Activated naive CD8-positive, alpha-beta T cell (primary cell): ENCODE measurements at regions not wholly inside any gene's neighbourhood (a gene's known extent, or its start where the extent isn't known, plus 50 kb on each side); places are given as distances from the start of the nearest gene placed in this dataset.

Experiments
- H3K27ac Mint-ChIP-seq: one replicate; pipeline ENCODE4 v1.8.0; 2021; ENCODE audit warnings: mixed read lengths
- H3K27me3 Mint-ChIP-seq: one replicate; pipeline ENCODE4 v1.8.0; 2021; ENCODE audit warnings: mixed read lengths
- H3K36me3 Mint-ChIP-seq: one replicate; pipeline ENCODE4 v1.8.0; 2021; ENCODE audit warnings: mixed read lengths
- H3K4me1 Mint-ChIP-seq: one replicate; pipeline ENCODE4 v1.8.0; 2021; ENCODE audit warnings: low read depth, mixed read lengths
- H3K4me3 Mint-ChIP-seq: one replicate; pipeline ENCODE4 v1.8.0; 2021; ENCODE audit warnings: mild to moderate bottlenecking, mixed read lengths
- H3K9me3 Mint-ChIP-seq: one replicate; pipeline ENCODE4 v1.8.0; 2021; ENCODE audit warnings: low read depth, mixed read lengths

DNA sequence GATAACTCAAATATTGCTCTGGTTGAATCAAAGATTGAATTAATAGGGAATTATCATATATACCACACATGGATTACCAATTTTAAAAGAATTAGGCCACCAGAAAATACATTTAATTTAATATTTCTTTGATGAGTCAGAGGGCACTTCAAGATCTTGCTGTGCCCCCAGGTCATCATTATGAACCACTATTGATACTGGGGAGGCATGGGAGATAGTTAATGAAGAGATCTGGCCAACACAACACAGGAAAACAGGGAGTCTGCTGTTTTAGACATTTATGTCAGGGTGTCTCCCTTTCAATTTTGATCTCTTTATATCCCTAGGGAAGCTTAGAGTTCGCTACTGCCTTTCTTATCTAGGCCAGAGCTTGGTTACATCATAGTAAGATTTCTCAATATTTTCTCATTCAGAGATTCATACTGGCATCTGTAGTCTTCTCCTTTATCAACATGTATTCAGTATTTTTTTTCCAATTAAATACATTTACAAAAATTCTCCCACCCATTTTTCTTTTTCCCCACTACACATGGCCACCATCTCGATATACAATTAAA, 158.3 kb upstream of the ZFHX3 start:
- Mint-ChIP-seq H3K4me3 (no peak overlapping the region), H3K4me1 (no peaks in the 10 kb centered on the region), H3K36me3 (no peaks in the 10 kb centered on the region), H3K27ac (no peak overlapping the region), H3K9me3 (no peaks in the 10 kb centered on the region), H3K27me3 (peaks cover 6% of the 10 kb centered on the region)

DNA sequence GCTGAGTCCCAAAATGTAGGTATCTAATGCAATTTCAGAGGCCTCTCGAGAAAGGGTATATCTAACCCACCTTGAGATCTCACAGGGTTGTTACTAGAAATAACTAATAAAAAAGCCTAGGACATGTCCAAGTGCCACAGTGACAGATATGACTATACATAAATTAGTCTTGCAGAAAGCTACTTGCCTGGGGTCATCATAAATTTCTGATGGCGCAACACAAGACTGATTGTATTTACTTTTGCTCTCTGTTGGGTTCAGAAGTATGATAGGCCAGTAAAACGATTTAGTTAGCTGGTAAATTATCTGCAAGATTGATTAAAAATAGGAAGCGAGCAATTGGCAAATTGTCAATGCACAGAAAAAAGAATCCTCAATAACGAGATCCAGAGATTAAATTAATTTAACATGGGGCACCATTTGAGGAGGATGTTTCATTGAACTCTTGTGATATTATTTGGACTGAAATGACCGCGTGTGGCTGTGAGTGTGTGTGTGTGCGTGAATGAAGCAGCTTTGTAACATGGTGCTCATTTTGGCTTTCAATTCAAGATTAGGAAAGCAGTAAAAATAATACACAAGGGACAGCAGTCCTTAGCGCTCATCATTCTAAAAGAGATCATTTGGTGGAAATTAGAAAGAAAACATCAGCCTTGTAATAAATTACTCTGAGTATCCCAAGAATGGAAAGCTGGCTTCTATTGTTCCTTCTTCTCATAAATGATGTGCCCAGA, 157.4 kb upstream of the ZFHX3 start:
- Mint-ChIP-seq H3K4me1 (no peaks in the 10 kb centered on the region), H3K36me3 (no peaks in the 10 kb centered on the region), H3K9me3 (no peaks in the 10 kb centered on the region), H3K27ac (no peak overlapping the region), H3K4me3 (no peak overlapping the region), H3K27me3 (peaks cover 6% of the 10 kb centered on the region)

- H3K4me1 Mint-ChIP-seq = no peaks in the 10 kb centered on the region
- no peaks in the 10 kb centered on the region for H3K36me3 Mint-ChIP-seq
- peaks cover 6% of the 10 kb centered on the region for H3K27me3 Mint-ChIP-seq
- H3K9me3 Mint-ChIP-seq = no peaks in the 10 kb centered on the region
- no peak overlapping the region for H3K4me3 Mint-ChIP-seq
- no peak overlapping the region for H3K27ac Mint-ChIP-seq
These were observed 156.6 kb upstream of the ZFHX3 start for GRCh38 chr16:73204359-73205152.

- Mint-ChIP-seq H3K9me3 (no peaks in the 10 kb centered on the region), H3K27me3 (peaks cover 6% of the 10 kb centered on the region)
These were observed 154.3 kb upstream of the ZFHX3 start for GRCh38 chr16:73202161-73202729.

DNA sequence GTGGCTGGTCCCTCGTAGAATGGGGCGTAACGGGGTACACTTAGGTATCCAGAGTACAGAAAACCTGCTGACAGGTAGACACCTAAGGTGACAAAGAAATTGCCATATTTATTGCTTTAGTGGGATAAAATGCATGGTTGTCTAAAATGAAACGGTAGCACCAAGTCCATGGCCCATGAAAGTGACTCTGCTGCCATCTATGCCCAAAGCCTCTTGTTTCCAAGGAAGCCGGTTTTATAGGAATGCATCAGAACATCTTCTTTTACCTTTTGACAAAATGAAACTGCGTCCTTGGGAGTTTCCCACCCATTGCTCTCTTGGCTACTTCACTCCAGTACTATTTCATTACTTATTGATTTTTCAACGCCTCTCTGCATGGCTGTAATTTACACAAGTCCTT, 151.3 kb upstream of the ZFHX3 start:
- no peak overlapping the region for H3K27ac Mint-ChIP-seq
- peaks cover 3% of the 10 kb centered on the region for H3K27me3 Mint-ChIP-seq
- no peaks in the 10 kb centered on the region for H3K36me3 Mint-ChIP-seq
- no peaks in the 10 kb centered on the region for H3K9me3 Mint-ChIP-seq
- no peak overlapping the region for H3K4me3 Mint-ChIP-seq
- no peaks in the 10 kb centered on the region for H3K4me1 Mint-ChIP-seq

More at GRCh38 chr16:73202161-73202729, 154.3 kb upstream of the ZFHX3 start:
- no peaks in the 10 kb centered on the region for H3K4me1 Mint-ChIP-seq
- H3K4me3 Mint-ChIP-seq = no peak overlapping the region
- H3K36me3 Mint-ChIP-seq = no peaks in the 10 kb centered on the region
- H3K27ac Mint-ChIP-seq = no peak overlapping the region

DNA sequence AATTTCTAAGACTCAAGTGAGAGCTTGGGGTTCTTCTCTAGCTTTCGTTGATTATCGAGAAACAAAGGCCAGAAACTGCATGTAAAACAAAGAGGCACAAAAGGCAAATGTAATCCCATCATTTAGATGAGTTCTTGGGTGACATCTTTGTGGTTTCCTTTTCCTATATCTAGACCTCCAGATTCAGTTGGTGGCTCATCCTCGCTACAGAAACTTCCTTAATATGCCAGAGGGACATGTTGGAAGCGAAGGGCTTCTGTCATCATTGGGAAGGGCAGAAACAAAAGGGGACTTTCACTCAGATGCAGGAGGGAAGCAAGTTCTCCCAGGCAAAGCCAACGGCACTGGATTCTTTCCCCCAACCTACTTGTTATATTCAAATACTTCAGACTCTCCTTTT, 150.6 kb upstream of the ZFHX3 start:
- Mint-ChIP-seq H3K9me3 (no peaks in the 10 kb centered on the region), H3K4me1 (no peaks in the 10 kb centered on the region), H3K4me3 (no peak overlapping the region), H3K27me3 (peaks cover 3% of the 10 kb centered on the region), H3K36me3 (no peaks in the 10 kb centered on the region), H3K27ac (no peak overlapping the region)

- Mint-ChIP-seq H3K27me3 (no peaks in the 10 kb centered on the region), H3K4me3 (no peak overlapping the region)
These were observed 149.7 kb upstream of the ZFHX3 start for GRCh38 chr16:73197598-73197997.

GRCh38 chr16:73196670-73197069, 148.7 kb upstream of the ZFHX3 start:
- H3K9me3 Mint-ChIP-seq = no peaks in the 10 kb centered on the region
- no peaks in the 10 kb centered on the region for H3K27me3 Mint-ChIP-seq
- H3K4me3 Mint-ChIP-seq = no peak overlapping the region
- H3K36me3 Mint-ChIP-seq = no peaks in the 10 kb centered on the region
- no peak overlapping the region for H3K27ac Mint-ChIP-seq
- no peaks in the 10 kb centered on the region for H3K4me1 Mint-ChIP-seq

More at GRCh38 chr16:73197598-73197997, 149.7 kb upstream of the ZFHX3 start:
- Mint-ChIP-seq H3K4me1 (no peaks in the 10 kb centered on the region), H3K27ac (no peak overlapping the region), H3K36me3 (no peaks in the 10 kb centered on the region), H3K9me3 (no peaks in the 10 kb centered on the region)

DNA sequence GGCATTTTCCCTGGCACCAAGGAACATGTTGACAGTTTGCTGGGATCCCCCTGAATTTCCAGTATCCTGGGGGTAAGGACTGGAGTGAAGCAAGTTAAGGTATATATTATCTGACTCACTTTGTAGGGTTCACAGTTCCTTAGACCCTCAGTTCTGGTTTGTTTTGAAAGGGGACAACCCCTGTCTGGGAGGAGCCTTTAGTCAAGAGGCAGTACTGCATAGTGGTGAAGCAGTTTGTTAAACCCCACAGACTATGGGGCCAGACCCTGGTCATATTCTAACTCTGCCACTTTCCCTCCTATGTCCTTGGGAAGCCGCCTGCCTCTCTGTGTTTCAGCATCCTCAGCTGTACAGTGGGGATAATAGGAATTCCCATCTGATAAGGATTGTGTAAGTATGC, 145.5 kb upstream of the ZFHX3 start:
- Mint-ChIP-seq H3K9me3 (no peaks in the 10 kb centered on the region), H3K27ac (no peak overlapping the region), H3K27me3 (no peaks in the 10 kb centered on the region), H3K4me3 (no peak overlapping the region), H3K36me3 (no peaks in the 10 kb centered on the region), H3K4me1 (no peaks in the 10 kb centered on the region)

GRCh38 chr16:73192232-73192894, 144.4 kb upstream of the ZFHX3 start:
- H3K4me1 Mint-ChIP-seq = no peaks in the 10 kb centered on the region
- no peaks in the 10 kb centered on the region for H3K9me3 Mint-ChIP-seq
- H3K27ac Mint-ChIP-seq = no peak overlapping the region
- no peaks in the 10 kb centered on the region for H3K27me3 Mint-ChIP-seq
- H3K4me3 Mint-ChIP-seq = no peak overlapping the region
- no peaks in the 10 kb centered on the region for H3K36me3 Mint-ChIP-seq

GRCh38 chr16:73191660-73192046, 143.7 kb upstream of the ZFHX3 start:
- no peaks in the 10 kb centered on the region for H3K36me3 Mint-ChIP-seq
- H3K27ac Mint-ChIP-seq = no peak overlapping the region
- H3K4me1 Mint-ChIP-seq = no peaks in the 10 kb centered on the region
- no peak overlapping the region for H3K4me3 Mint-ChIP-seq
- no peaks in the 10 kb centered on the region for H3K27me3 Mint-ChIP-seq
- H3K9me3 Mint-ChIP-seq = no peaks in the 10 kb centered on the region

GRCh38 chr16:73190688-73191659, 143.0 kb upstream of the ZFHX3 start:
- no peak overlapping the region for H3K27ac Mint-ChIP-seq
- H3K36me3 Mint-ChIP-seq = no peaks in the 10 kb centered on the region
- H3K4me1 Mint-ChIP-seq = no peaks in the 10 kb centered on the region
- no peaks in the 10 kb centered on the region for H3K27me3 Mint-ChIP-seq
- no peaks in the 10 kb centered on the region for H3K9me3 Mint-ChIP-seq
- no peak overlapping the region for H3K4me3 Mint-ChIP-seq

DNA sequence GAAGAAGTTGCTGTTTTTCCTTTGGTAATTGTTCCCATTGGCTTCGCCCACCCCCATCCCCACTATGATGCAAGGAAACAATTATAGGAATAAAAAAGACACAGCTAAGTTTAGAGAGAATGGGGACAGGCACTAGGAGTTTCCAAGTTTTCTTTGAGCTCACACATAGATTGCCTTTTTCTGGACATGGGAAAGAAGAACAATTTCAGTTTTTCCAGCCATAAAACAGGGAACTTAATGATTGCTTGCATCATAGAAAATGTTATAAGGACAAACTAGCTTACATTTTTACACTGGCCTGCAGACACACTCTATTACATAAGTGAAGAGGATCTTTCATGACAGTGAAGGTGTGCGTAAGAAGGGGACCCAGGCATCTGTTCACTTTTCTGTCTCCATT, 142.3 kb upstream of the ZFHX3 start:
- H3K36me3 Mint-ChIP-seq = no peaks in the 10 kb centered on the region
- H3K4me1 Mint-ChIP-seq = no peaks in the 10 kb centered on the region
- H3K4me3 Mint-ChIP-seq = no peak overlapping the region
- no peaks in the 10 kb centered on the region for H3K9me3 Mint-ChIP-seq
- no peak overlapping the region for H3K27ac Mint-ChIP-seq
- H3K27me3 Mint-ChIP-seq = no peaks in the 10 kb centered on the region

DNA sequence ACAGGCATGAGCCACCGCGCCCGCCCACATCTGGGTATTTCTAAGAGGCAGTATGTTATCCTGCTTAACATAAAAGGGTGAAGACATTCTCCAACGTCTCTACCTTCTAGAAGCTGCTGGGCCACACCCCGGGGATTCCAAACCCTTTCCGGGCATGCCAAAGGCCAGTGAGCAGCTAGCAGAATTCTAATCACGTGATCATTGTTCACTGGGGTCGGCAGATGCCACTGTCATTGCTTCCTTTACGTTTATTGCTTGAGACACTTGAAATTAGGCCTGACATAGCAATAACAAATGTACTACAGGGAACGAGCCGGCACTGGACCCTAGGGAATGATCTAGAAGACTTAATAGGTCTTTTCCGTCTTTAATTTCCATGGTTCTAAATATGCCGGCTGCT, 141.2 kb upstream of the ZFHX3 start:
- H3K27me3 Mint-ChIP-seq = no peaks in the 10 kb centered on the region
- no peaks in the 10 kb centered on the region for H3K9me3 Mint-ChIP-seq
- H3K4me3 Mint-ChIP-seq = no peak overlapping the region
- H3K27ac Mint-ChIP-seq = no peak overlapping the region
- H3K4me1 Mint-ChIP-seq = no peaks in the 10 kb centered on the region
- no peaks in the 10 kb centered on the region for H3K36me3 Mint-ChIP-seq
